Gastrocnemius medialis (tissue), 4 donors: ENCODE measurements at regions not wholly inside any gene's neighbourhood (a gene's known extent, or its start where the extent isn't known, plus 50 kb on each side); places are given as distances from the start of the nearest gene placed in this dataset.

ENCODE experiments used
- CTCF ChIP-seq, 5 experiments: fragments of 450-650 bp in 3 of 5; fragments of 200-600 bp in 2 of 5; sonication (generic) in 2 of 5; IDR thresholded peaks in 4 of 5; conservative IDR thresholded peaks in 1 of 5; 1 replicate in 4 of 5; 2 replicates in 1 of 5; pipeline ENCODE4 v1.5.1; 2016 to 2019; ENCODE audit warnings: antibody characterized with exemption in 5 of 5, mild to moderate bottlenecking in 3 of 5, moderate library complexity in 3 of 5
- POLR2A ChIP-seq, 2 donors: fragments of 450-650 bp; IDR thresholded peaks; one replicate each; pipeline ENCODE4 v1.6.1; 2017; ENCODE audit warnings: antibody characterized with exemption in 2 of 2, mild to moderate bottlenecking in 2 of 2, moderate library complexity in 2 of 2

DNA sequence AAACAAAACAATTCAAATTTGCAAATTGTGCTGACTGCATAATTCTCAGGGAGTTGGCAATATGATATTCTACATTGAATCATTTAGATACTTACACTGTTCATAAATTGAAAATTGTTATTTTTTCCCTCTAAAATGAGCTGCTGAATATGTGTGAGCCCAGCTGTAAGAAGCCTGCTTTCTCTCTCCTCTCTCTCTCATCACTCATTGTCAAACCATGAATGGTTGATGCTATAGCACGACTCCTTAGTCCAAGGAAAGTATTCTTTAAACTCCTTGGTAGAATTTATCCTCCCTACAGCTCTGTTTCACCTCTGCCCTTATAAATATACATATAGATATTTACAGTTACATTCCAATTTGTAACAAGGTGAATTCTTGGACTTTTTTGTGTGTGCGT is 116.4 kb upstream of the POU3F2 start:
- TF ChIP-seq POLR2A (IDR thresholded peaks at IDR 0.05) = no peak
- no peak for TF ChIP-seq CTCF (IDR thresholded peaks at IDR 0.05 in 4 of 5, conservative IDR thresholded peaks at IDR 0.05 in 1 of 5)
